Endothelial cell (in vitro differentiated cells): ENCODE measurements at regions not wholly inside any gene's neighbourhood (a gene's known extent, or its start where the extent isn't known, plus 50 kb on each side); places are given as distances from the start of the nearest gene placed in this dataset.

ENCODE experiments used
- DNase-seq: peaks from one replicate; pipeline ENCODE4 v3.0.0; 2021; ENCODE audit warnings: low spot score
- H3K27ac Mint-ChIP-seq: one replicate; pipeline ENCODE4 v1.8.0; 2021; ENCODE audit warnings: mixed read lengths, inconsistent platforms; ENCODE audit not compliant: unreplicated experiment
- H3K27me3 Mint-ChIP-seq: one replicate; pipeline ENCODE4 v1.8.0; 2021; ENCODE audit warnings: mild to moderate bottlenecking, moderate library complexity, mixed read lengths, inconsistent platforms; ENCODE audit not compliant: unreplicated experiment
- H3K36me3 Mint-ChIP-seq: one replicate; pipeline ENCODE4 v1.8.0; 2021; ENCODE audit warnings: mild to moderate bottlenecking, low read depth, mixed read lengths, inconsistent platforms; ENCODE audit not compliant: unreplicated experiment
- H3K4me1 Mint-ChIP-seq: one replicate; pipeline ENCODE4 v1.8.0; 2021; ENCODE audit warnings: mild to moderate bottlenecking, mixed read lengths, inconsistent platforms; ENCODE audit not compliant: unreplicated experiment
- H3K4me3 Mint-ChIP-seq: one replicate; pipeline ENCODE4 v1.8.0; 2021; ENCODE audit warnings: mild to moderate bottlenecking, mixed read lengths, inconsistent platforms; ENCODE audit not compliant: unreplicated experiment
- H3K9me3 Mint-ChIP-seq: one replicate; pipeline ENCODE4 v1.8.0; 2021; ENCODE audit warnings: mixed read lengths, inconsistent platforms; ENCODE audit not compliant: unreplicated experiment
- TF ChIP-seq, protein P1 (sequence below): fragments of 200-600 bp; sonication (generic); IDR thresholded peaks from one replicate; pipeline ENCODE4 v1.5.0; 2021; ENCODE audit warnings: antibody characterized with exemption; ENCODE audit not compliant: unreplicated experiment

DNA sequence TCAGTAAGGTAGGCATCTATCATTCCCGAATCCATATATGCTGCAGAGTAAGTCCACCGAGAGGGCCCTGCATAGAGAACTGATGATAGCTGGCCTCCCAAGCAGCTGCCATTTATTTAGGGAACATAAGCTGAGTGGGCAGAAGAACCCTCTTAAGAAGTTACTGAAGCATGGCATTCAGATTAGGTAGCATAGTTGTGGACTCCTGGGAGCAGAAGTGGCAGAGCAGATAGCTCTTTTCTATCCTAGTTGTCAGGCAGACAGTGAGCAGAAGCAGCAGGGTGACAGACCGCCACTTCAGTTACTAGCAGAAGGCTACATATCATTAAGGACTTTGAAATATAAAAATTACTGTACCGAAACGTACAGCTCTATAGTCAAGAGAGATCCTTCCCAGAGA is 454.7 kb downstream of the PPP4R3C start:
- no peak overlapping the region for H3K27ac Mint-ChIP-seq

DNA sequence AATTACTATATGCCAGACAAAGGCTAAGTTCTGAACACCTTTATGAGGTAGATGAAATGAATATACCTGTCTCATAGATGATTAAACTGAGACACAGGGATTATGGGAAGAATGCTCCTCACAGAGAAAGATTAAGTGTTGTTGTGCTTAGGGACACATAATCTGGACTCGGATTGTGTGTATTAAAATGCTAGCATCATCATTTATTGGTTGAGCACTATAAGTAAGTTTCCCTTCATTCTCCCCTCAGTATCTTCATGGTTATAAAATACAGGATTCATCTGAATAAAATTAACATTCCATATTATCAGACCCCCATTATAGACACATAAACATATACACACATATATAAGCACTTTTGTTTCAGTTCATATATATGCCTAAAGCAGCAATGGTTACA is 463.5 kb downstream of the PPP4R3C start:
- TF ChIP-seq, protein P1, sequence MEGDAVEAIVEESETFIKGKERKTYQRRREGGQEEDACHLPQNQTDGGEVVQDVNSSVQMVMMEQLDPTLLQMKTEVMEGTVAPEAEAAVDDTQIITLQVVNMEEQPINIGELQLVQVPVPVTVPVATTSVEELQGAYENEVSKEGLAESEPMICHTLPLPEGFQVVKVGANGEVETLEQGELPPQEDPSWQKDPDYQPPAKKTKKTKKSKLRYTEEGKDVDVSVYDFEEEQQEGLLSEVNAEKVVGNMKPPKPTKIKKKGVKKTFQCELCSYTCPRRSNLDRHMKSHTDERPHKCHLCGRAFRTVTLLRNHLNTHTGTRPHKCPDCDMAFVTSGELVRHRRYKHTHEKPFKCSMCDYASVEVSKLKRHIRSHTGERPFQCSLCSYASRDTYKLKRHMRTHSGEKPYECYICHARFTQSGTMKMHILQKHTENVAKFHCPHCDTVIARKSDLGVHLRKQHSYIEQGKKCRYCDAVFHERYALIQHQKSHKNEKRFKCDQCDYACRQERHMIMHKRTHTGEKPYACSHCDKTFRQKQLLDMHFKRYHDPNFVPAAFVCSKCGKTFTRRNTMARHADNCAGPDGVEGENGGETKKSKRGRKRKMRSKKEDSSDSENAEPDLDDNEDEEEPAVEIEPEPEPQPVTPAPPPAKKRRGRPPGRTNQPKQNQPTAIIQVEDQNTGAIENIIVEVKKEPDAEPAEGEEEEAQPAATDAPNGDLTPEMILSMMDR = no peak
- Mint-ChIP-seq H3K4me3 (no peak overlapping the region), H3K27ac (no peak overlapping the region), H3K36me3 (no peaks in the 10 kb centered on the region), H3K9me3 (no peaks in the 10 kb centered on the region), H3K4me1 (no peaks in the 10 kb centered on the region), H3K27me3 (peaks cover 2% of the 10 kb centered on the region)
- no peak for DNase-seq

More for the DNA sequence above, 454.7 kb downstream of the PPP4R3C start:
- no peaks in the 10 kb centered on the region for H3K36me3 Mint-ChIP-seq
- H3K9me3 Mint-ChIP-seq = no peaks in the 10 kb centered on the region
- no peaks in the 10 kb centered on the region for H3K4me1 Mint-ChIP-seq
- no peak overlapping the region for H3K4me3 Mint-ChIP-seq
- no peaks in the 10 kb centered on the region for H3K27me3 Mint-ChIP-seq
- DNase-seq = no peak
- TF ChIP-seq, protein P1 = no peak

DNA sequence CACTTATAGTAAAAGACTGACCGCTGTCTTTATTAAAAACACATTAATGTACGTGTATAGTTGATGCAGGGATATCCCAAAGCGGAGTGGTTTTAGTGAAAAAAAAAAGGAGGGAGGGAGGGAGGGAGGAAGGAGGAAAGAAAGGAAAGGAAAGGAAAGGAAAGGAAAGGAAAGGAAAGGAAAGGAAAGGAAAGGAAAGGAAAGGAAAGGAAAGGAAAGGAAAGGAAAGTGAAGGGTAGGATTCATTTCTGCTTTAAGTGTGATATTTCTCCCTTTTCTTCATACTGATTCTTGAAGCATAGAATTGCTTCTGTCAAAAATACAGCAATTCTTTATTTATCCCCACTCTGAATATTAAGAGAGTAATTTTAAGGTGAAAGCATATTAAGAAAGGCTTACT is 504.9 kb downstream of the PPP4R3C start:
- no peak for DNase-seq
- H3K4me1 Mint-ChIP-seq = no peaks in the 10 kb centered on the region
- TF ChIP-seq, protein P1 = no peak
- no peak overlapping the region for H3K27ac Mint-ChIP-seq
- no peaks in the 10 kb centered on the region for H3K27me3 Mint-ChIP-seq
- H3K36me3 Mint-ChIP-seq = no peaks in the 10 kb centered on the region
- no peaks in the 10 kb centered on the region for H3K9me3 Mint-ChIP-seq
- H3K4me3 Mint-ChIP-seq = no peak overlapping the region

DNA sequence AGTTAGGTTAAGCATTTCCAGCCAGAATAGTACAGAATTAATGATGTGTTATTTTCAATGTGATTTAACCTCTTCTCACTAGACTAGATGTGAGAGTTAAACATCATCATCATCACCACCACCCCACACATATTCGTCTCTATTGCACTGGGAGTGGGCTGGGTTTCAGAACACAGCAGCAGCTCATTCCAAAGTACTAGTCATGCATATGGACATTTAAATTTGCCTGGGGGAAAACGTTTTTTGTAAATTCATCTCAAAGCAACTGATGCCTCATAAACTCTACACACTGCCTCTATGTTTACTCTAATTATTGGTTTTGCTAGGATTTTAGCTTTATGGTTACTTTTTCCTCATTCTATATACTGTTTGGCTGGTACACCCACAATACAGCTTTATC is 509.1 kb downstream of the PPP4R3C start:
- no peaks in the 10 kb centered on the region for H3K27me3 Mint-ChIP-seq

DNA sequence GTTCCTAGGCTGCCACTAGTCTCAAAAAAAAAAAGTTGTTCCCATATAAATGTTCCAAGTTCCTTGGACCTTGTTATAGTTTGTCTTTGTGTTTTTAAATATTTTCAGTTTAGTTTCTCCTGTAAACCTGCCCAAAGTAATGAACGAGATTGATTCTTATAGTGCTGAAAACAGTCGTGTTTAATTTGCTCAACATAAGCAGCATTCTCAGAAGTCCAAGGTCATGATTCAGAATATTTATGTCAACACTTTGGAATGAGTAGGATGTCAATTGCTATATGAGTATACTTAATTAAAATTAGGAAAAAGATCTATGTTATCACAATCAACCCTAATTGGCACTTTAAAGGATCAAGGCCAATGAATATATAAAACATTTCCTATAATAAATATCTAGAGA is 510.9 kb downstream of the PPP4R3C start:
- Mint-ChIP-seq H3K9me3 (no peaks in the 10 kb centered on the region), H3K27me3 (no peaks in the 10 kb centered on the region), H3K27ac (no peak overlapping the region), H3K36me3 (no peaks in the 10 kb centered on the region), H3K4me3 (no peak overlapping the region), H3K4me1 (no peaks in the 10 kb centered on the region)
- no peak for DNase-seq
- TF ChIP-seq, protein P1 = no peak

More for the DNA sequence above, 509.1 kb downstream of the PPP4R3C start:
- Mint-ChIP-seq H3K36me3 (no peaks in the 10 kb centered on the region), H3K9me3 (no peaks in the 10 kb centered on the region), H3K4me1 (no peaks in the 10 kb centered on the region), H3K27ac (no peak overlapping the region), H3K4me3 (no peak overlapping the region)
- DNase-seq = no peak
- TF ChIP-seq, protein P1 = no peak
